Activated CD4-positive, alpha-beta T cell treated with anti-CD3 and anti-CD28 coated beads, Interleukin-10, Interleukin-2, amounts not matched to agents 100 ng/mL and 50 ng/mL, durations not matched to agents 16 hours and 8 hours (primary cell): ENCODE measurements at regions not wholly inside any gene's neighbourhood (a gene's known extent, or its start where the extent isn't known, plus 50 kb on each side); places are given as distances from the start of the nearest gene placed in this dataset.
"Not testable (repeated sequence)": the region's sequence is repeated elsewhere in the genome, so short reads cannot be mapped to it uniquely, and the experiment has no call there.

Source experiments
- DNase-seq: peaks from one replicate; pipeline ENCODE4 v3.0.0-alpha.2; 2020

DNA sequence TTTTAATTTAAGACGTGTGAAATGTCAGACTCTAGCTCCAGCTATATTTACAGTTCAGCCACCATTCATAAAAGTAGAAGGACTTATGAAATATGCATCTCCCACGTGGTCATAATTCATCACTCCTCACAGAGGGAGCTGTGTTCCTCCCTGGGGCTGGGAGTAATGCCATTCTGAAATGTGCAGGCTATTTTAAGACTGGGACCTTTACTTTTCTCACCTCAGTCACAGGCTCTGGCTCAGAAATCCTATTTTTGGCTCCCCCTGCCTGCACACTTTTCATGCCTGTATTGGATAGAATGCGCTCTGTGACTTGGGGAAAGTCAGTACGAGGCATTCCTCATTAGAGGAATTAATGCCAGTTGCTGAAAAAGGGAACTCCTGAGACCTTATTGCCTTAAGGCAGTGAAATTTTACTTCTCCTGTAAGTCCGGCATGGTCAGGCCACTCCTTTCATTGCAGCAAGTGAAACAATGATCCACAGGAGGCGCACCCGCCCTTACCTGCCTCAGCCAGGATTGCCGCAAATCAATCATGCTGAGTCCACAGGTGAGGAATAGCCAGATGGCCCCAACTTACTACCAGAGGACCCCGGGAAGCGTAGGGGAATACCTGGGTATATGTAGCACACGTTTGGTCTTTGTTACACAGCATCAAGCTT, 1133.2 kb upstream of the TMEM132C start:
- no peak for DNase-seq

DNA sequence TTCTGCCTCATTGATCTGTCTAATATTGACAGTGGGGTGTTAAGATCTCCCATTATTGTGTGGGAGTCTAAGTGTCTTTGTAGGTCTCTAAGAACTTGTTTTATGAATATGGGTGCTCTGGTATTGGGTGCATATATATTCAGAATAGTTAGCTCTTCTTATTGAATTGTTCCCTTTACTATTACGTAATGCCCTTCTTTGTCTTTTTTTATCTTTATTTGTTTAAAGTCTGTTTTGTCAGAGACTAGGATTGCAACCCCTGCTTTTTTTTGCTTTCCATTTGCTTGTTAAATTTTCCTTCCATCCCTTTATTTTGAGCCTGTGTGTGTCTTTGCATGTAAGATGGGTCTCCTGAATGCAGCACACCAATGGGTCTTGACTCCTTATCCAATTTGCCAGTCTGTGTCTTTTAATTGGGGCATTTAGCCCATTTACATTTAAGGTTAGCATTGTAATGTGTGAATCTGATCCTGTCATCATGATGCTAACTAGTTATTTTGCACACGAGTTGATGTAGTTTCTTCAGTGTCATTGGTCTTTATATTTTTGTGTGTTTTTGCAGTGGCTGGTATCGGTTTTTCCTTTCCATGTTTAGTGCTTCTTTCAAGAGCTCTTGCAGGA, 1126.0 kb upstream of the TMEM132C start:
- not testable (repeated sequence) for DNase-seq

DNA sequence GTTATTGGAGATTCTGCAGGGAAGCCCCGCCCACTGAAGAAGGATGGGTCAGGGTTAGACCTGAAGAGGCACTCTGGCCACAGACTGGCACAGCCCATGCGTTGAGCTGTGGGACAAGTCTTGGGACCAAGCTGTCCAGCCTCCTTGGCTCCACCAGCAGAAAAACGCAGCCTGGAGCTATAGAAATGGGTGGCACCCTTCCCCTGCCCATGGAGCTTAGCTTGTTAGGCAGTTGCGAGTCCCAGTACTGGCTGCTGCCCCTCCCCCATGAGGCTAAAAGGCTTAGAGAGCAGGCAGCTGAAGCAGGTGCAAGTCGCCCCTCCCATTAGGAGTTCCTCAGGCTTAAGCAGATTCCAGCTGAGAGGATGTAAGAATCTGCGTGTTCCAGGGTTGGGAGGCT, 1124.0 kb upstream of the TMEM132C start:
- no peak for DNase-seq

DNA sequence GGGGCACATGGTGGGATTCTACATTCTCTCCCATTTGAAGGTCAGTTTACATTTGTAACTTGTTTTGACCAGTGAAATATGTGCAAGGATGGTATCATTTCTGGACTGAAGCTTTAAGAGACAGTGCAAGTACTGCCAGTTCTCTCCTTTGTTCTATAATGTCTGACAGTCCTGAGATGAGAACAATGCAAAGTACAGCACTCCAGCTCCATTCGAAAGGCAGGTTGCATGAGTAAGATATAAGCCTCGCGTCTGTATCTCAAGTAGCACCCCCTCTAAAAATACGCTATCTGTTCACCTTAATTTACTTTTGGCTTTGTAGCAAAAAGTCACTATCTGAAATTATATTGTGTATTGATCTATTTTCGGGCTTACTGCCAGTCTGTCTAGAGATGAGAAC, 1122.2 kb upstream of the TMEM132C start:
- no peak for DNase-seq

DNA sequence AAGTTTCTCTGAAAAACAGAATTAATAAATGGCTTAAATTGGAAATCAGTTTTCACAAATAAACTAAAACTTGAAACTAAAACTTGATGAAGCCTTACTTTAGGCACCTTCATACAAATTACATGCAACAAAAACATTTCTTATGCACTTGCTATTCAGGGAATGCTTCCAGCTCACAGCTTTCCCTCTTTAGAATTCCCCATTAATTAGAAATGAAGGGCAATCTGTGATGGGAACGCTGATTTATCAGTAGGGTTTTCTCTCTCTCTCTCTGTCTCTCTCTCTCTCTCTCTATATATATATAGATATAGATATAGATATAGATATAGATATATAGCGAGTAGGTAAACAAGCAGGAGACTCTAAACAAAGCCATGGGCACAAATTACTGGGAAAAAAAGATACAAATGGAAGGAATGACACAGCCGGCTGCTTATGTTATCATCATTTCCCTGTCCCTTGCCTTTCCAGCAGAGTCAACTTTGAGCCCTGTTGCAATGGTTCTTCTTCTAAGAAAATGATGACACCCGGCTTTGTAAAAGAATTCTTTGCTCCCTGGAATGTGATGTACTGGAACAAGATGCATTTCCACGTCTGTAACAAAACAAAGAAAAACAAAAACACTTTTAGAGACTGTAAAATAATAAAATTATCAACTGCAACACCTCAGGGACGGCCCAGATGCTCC, 1121.6 kb upstream of the TMEM132C start:
- no peak for DNase-seq

DNA sequence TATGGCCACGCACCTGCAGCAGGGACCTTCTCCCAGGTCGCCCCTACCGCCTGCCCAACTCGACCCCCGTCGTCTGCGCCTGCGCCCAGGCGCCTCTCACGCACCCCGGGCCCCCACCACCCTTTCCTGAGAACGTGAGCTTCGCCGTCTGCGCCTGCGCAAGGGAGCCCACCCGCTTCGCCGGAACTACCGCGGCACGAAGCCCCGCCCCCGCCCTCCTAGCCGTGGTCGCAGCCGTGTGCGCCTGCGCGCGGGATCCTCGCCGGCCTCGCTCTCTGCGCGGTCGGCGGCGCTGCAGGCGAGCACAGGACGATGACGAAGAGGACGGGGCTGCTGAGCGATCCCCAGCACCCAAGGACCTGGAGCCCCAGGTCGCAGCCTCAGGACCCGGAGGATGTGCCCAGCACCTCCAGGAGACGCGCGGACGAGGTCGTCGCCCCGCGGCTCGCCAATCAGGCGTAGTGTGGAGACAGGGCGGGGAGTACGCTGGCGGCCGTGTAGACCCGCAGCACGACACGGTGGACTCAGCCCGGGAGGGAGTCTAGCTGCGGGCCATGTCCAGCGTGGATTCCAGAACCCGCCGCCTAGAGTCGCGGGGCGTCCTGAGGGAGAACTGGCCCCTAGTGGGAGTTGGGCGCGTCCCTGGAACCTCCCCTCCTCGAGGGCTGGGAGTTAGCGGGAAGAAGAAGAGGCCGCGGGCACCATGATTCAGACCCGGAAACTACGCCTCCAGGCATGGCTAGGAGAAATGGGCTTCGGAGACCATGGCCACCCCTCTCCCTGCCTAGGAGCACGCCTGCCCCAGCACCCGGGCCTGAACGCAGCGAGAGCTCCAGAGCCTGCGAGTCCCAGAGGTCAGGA, 1120.8 kb upstream of the TMEM132C start:
- DNase-seq, result peak; percentile 72

DNA sequence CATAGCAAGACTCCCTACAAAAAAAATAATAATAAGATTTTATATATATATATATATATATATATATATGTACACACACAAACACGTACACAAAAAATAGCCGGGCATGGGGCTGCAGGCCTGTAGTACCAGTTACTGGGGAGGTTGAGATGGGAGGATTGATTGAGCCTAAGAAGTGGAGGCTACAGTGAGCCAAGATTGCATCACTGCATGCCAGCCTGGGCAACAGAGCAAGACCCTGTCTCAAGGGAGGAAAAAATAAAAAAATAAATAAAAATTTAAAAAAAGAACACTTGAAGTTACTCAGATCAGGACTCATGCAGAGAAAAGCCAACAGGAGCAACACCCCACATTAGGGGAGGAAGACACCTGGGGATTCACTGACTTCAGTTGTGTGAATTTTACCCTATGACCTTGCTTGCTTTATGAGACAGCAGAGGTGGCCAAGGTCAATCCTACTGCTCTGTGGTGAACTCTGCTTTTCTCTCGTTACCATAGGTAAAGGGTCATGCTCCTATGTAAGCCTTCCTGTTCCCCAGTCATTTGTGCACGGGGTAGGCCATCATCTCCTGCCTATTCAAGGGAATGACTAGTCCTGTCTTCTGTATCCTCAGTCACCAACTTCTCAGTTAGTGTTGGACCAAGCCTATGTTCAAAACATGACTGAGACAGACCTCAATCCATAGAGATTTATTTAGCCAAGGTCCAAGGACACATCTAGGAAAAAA, 1119.8 kb upstream of the TMEM132C start:
- no peak for DNase-seq

DNA sequence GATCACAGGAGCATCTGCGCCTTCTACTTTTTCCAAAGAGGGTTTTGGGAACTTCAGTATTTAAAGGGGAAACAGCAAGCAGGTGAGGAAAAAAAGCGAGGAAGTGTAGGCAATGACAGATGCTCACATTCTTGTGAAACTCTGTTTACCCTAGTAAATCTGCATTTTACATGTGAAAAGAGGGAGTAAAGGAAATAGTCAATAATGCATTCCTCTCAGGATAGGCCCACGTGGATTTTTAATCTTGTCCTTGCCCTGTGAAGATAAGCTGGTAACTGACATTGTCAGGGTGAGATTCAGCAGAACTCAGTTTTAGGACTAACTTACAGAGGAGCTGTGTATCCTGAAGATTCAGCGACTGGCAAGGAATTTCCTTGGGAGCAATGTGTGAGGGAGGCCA, 1119.2 kb upstream of the TMEM132C start:
- no peak for DNase-seq

DNA sequence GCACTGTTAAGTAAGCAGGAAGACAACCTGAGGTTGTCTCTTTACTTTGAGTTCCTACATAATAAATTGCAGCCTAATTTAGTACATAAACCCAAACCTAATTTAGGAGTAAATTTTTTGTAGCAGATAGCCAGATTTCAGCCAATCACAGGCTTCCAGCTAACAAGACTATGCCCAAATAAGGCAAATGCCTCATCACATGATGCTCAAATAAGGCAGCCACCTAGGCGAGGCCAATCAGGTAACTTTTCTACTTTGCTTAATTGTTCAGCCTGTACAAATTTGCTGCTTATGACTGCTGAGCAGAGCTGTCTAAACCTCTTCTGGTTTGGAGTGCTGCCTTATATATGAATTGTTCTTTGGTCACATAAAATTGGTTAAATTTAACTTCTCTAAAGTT, 1118.7 kb upstream of the TMEM132C start:
- DNase-seq, result no peak

DNA sequence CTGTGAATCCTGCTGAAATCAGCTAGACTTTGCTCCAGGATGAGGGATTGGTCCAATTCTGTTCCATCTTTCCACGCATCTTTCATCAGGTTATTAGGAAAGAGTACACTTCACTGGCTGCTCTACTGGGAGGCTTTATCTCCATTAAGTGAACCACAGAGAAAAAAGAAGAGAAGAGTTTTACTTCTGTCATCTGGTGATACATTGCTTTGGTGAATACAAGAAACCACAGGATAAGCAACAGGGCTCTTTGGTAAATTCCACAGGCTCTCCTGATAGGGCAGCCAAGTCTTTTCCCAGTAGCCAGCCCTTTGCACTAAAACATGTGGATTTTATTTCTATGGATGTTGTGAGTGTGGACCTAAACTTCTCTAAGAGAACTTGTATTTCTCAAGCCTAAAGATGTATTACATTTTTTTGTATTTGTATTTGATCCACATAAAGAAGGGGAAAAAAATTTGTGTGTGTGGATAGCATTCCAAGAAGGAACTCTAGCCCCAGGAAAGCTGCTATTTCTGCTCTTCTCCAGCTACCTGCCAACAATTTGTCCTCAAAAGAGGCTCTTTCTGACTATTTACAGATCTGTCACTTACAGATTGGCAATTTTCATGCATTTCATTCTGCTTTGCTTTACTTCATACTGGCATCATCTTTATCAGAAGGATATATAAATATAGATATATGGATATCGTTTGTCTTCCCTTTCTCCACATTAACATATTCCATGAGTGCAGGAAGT, 1117.6 kb upstream of the TMEM132C start:
- no peak for DNase-seq

DNA sequence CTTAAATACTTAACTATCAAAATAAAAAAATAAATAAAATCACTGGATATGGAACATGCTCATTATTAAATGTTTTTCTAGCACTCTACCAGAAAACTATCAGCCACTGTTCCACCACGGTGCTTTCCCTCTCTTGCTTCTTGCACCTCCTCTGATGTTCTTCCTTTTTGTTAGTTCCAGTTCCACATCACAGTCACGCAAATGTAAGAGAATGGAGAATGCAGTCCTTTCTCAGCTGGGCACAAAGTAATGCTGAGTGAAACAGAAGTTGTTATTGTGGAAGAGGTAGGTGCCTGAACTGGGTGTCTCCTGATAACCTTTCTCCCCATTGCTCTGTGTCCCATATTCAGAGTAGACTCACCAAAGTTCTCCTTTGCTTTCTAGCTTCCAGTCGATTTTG, 1116.9 kb upstream of the TMEM132C start:
- no peak for DNase-seq

DNA sequence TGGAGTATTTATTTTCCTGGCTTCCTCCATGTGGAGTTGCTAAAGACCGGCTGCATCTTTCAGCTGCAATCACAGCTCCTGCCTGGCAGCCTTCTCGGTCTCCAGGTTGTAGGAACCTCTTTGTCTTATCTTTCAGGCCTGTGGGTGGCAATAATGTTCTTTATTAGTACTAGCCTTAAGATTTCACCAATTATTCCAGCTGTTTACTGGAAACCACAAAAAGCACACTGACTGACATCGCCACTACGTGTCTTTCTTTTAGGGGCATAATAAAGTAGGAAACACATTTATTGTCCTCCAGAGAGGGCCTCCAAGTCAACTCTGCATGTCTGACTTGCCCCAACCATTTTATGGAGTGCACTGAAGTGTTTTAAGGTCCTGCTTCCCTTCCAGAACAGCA, 1116.5 kb upstream of the TMEM132C start:
- no peak for DNase-seq

DNA sequence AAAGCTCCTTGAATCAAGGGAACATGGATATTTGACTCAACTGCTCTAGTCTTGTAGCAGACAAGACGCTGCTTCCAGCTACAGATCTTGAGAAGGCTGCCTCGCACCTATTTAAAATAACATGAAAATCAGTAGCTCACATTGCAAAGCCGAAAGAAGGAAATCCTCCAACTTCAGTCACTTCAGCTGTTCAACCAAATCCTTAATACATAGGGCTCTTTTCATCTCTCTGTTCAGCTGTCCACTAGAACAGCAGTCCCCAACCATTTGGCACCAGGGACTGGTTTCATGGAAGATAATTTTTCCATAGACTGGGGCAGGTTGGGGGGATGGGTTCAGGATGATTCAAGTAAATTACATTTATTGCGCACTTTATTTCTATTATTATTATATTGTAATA, 1116.0 kb upstream of the TMEM132C start:
- DNase-seq, result no peak

DNA sequence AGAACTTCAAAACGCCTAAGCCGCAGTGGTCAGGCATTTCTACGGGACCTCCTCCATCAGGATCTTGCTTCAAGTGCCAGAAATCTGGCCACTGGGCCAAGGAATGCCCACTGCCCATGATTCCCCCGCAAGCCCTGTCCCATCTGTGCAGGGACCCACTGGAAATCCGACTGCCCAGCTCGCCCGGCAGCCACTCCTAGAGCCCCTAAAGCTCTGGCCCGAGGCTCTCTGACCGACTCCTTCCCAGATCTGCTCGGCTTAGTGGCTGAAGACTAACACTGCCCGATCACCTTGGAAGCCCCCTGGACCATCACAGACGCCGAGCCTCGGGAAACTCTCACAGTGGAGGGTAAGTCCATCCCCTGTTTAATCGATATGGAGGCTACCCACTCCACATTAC, 1113.0 kb upstream of the TMEM132C start:
- no peak for DNase-seq

DNA sequence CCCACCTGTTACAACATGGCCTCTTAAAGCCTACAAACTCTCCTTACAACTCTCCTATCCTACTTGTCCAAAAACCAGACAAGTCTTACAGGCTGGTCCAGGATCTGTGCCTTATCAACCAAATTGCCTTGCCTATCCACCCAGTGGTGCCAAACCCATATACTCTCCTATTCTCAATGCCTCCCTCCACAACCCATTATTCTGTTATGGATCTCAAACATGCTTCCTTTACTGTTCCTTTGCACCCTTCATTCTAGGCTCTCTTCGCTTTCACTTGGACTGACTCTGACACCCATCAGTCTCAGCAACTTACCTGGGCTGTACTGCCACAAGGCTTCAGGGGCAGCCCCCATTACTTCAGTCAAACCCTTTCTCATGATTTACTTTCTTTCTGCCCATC, 1112.1 kb upstream of the TMEM132C start:
- not testable (repeated sequence) for DNase-seq

DNA sequence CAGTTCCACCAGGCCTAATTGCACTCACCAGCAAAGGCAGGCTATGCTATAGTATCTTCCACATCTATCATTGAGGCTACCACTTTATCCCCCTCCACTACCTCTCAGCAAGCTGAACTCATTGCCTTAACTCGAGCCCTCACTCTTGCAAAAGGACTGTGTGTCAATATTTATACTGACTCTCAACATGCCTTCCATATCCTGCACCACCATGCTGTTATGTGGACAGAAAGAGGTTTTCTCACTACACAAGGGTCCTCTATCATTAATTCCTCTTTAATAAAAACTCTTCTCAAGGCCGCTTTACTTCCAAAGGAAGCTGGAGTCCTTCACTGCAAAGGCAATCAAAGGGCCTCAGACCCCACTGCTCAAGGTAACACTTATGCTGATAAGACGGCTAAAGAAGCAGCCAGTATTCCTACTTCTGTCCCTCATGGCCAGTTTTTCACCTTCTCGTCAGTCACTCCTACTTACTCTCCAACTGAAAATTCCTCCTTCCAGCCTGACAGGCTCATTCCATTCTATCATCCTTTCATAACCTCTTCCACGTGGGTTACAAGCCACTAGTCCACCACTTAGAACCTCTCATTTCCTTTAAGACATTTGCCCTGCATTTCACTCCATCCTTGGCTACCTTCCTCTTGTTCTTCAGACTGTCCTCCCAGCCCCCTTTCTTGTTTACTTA, 1110.9 kb upstream of the TMEM132C start:
- DNase-seq, result not testable (repeated sequence)

DNA sequence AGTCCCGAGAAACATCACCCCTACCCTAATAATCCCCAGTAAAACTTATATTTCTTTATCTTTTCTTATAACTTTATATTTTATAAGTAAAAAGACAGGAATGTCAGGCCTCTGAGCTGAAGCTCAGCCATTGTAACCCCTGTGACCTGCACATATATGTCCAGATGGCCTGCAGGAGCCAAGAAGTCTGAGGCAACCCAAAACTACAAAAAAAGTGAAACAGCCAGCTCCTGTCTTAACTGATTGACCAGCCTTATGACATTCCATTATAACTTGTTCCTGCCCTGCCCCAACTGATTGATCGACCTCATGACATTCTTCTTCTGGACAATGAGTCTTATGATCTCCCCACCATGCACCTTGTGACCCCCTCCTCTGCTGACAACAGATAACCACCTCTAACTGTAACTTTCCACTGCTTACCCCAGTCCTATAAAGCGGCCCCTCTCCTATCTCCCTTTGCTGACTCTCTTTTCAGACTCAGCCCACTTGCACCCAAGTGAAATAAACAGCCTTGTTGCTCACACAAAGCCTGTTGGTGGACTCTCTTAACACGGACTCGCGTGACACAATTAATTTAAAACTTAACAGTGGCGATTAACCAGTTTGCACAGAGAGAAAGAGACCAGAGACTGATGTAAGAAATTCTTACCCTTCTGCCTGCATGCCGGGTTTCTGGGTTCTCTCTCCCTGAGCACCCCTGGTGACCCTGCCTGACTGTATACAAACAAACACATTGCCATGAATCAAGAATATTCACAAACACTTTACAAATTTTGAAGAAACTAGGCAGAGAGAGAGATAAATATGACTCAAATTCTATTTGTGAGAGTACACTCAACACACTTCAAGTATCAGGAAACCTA, 1109.2 kb upstream of the TMEM132C start:
- DNase-seq, result not testable (repeated sequence)

DNA sequence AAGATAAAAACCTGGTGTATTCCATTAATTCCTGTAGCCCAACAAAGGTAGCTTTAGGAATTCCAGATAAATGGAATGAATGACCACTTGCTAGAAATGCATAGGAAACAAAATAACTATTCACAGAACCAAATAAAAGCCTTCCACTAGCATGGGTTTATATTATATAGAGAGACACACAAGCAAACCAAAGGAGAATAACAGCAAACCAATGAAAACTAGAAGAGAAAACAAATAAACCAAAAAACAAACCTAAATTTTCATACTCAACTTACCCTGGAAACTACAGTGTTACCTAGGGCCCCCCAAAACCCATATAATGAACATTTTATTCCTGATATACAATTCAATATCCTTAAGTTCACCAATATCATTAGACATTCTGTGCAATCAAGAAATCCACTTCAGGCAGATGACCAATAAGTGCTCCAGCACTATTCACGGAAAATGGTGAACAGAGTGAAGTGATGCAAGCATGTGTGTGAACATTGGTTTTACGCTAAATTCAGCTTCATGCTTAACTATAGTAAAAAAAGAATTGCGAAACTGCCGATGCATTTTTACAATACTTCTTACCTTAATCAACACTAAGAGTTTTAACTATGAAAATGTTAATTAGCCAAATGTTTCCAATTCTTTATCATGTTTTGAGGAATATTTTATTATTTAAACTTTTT, 1108.4 kb upstream of the TMEM132C start:
- no peak for DNase-seq

DNA sequence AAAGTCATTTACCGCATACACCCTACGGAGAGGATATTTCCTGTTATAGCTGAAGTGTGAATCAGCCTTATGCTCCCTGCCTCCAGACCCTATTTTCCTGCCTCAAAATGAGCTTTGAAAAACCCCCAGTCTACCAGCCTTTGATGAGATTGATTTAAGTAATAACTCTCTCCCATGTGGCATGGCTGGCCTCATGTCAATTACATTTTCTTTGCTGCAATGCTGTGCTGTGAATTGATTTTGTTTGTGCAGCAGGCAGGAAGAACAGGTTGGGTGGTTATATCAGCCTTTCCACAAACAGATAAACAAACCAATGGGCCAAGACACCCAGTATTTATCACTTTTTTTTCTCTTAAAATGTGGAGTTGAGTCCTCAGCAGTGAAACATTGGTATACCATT, 1105.5 kb upstream of the TMEM132C start:
- no peak for DNase-seq

DNA sequence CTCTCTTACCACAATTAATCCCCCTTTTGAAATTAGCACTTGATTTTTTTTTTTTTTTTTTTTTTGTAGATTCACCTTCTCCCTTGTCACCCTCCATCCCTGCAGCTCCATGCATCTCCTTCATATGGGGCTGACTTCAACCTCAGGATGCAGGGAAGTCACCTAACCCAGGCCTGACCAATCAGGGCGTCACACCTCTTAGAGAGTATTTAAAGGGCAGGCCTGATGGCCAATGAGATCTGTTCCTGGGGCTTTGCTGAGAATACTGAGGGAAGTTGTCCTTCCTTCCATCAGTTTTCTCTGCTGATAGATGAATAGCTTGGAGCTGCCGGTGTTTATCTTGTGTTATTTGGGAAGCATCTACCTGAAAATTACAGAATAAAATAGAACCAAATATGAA, 1104.7 kb upstream of the TMEM132C start:
- DNase-seq, result no peak
